NCI-H1092 treated with DMSO at 0.1 percent for 48 hours (cell line): ENCODE measurements at regions not wholly inside any gene's neighbourhood (a gene's known extent, or its start where the extent isn't known, plus 50 kb on each side); places are given as distances from the start of the nearest gene placed in this dataset.

Experiments
- DNase-seq: peaks from one replicate; lab custom pipeline; 2025; lab: John Stamatoyannopoulos, UW

- no peak for DNase-seq
These were observed 734.8 kb upstream of the REG3G start for GRCh38 chr2:78290581-78291214.

GRCh38 chr2:78293768-78294167, 731.7 kb upstream of the REG3G start:
- no peak for DNase-seq

GRCh38 chr2:78301166-78301789, 724.2 kb upstream of the REG3G start:
- no peak for DNase-seq

- no peak for DNase-seq
These were observed 720.8 kb upstream of the REG3G start for GRCh38 chr2:78304678-78305077.

- no peak for DNase-seq
These were observed 716.0 kb upstream of the REG3G start for GRCh38 chr2:78309460-78309859.

- no peak for DNase-seq
These were observed 710.1 kb upstream of the REG3G start for GRCh38 chr2:78315368-78315767.

- no peak for DNase-seq
These were observed 707.2 kb upstream of the REG3G start for GRCh38 chr2:78318275-78318674.

- DNase-seq = no peak
These were observed 695.3 kb upstream of the REG3G start for GRCh38 chr2:78330193-78330592.

- DNase-seq = peak; percentile 9
These were observed 674.3 kb upstream of the REG3G start for GRCh38 chr2:78351208-78351607.

- no peak for DNase-seq
These were observed 672.3 kb upstream of the REG3G start for GRCh38 chr2:78353168-78353567.

GRCh38 chr2:78355967-78356366, 669.5 kb upstream of the REG3G start:
- no peak for DNase-seq

GRCh38 chr2:78383576-78383975, 641.9 kb upstream of the REG3G start:
- no peak for DNase-seq

GRCh38 chr2:78397198-78397597, 628.3 kb upstream of the REG3G start:
- DNase-seq = no peak

GRCh38 chr2:78407960-78408794, 617.3 kb upstream of the REG3G start:
- DNase-seq = no peak

GRCh38 chr2:78408795-78409118, 616.7 kb upstream of the REG3G start:
- no peak for DNase-seq

- no peak for DNase-seq
These were observed 614.2 kb upstream of the REG3G start for GRCh38 chr2:78411303-78411702.

- DNase-seq = no peak
These were observed 608.7 kb upstream of the REG3G start for GRCh38 chr2:78416625-78417300.

GRCh38 chr2:78417355-78417754, 608.1 kb upstream of the REG3G start:
- DNase-seq = no peak

- DNase-seq = no peak
These were observed 607.5 kb upstream of the REG3G start for GRCh38 chr2:78418021-78418420.

GRCh38 chr2:78420132-78420531, 605.4 kb upstream of the REG3G start:
- DNase-seq = no peak

- DNase-seq = no peak
These were observed 601.9 kb upstream of the REG3G start for GRCh38 chr2:78423631-78424030.

- DNase-seq = no peak
These were observed 598.3 kb upstream of the REG3G start for GRCh38 chr2:78427170-78427569.

- no peak for DNase-seq
These were observed 594.3 kb upstream of the REG3G start for GRCh38 chr2:78431241-78431640.
